Stimulated activated CD4-positive, alpha-beta T cell treated with anti-CD3 and anti-CD28 coated beads, TNF-alpha, amount 100 ng/mL, for 4 hours (primary cell): ENCODE measurements at regions not wholly inside any gene's neighbourhood (a gene's known extent, or its start where the extent isn't known, plus 50 kb on each side); places are given as distances from the start of the nearest gene placed in this dataset.

Experiments
- DNase-seq, 3 experiments: peaks; one replicate each; pipeline ENCODE4 v3.0.0-alpha.2; 2020; ENCODE audit warnings: low read depth in 3 of 3

DNA sequence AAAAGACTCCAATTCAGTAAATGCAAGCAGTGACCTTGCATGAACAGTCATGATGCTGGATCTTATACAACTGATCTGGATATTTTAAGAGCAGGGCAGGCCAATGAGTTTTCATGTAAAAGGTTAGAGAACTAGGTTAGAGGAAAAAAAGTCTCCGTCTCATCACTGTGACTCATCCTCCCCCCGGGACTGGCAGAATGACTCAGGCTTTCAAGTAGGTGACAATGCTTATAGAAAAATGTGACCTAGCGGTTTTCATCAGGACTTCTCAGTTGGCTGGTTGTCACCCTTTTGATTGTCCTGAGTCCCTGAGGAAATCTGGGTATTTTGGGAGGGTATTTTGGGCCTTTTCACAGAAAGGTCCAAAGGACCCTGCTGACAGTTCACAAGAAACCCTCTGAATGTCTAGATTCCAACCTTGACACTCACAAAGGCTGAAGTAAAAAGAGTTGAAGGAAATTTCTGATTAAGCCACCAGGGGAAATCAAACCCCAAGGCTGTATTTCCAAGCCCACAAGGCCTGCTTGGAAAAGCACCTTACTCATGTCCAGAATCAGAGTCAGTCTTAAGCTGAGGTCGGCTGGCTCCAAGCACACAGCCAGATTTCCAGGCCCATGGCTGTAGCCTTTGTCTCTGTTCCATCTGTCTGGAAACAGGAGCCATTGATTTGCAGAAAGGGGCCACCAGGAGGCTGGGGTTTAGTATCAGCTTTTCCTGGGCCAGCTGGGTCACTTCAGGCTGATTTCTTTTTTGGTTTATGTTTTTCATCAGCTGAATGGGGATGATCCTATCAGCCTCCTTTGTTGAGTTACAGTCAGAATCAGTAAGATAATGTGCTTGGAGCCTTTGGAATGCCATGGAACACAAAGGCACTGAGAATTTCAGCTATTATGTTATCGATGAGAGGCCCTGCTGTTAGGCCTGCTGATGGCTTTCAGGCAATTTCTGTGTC is 226.4 kb upstream of the HABP2 start:
- no peak for DNase-seq

DNA sequence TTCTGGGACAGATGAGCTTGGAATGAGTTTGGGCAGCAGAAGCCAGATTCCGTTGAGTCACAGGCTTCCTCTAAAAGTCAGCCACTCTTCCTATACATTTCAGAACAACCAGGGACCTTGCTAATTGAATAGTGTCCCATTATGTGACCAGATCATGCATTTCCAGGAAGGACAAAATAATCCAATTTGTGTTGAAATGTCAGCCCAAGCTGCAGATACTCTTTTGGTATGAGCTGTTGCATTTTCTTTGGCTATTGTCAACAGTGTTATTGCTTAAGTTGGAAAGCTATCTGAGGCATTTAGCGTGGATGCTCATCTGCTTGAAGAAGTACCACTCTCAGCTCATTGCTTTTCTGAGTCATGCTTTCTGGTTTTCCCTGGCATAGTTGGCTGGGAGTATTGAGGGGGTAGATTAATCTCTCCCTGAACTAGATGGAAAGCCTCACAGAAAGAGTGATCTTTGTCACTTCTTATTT is 223.7 kb upstream of the HABP2 start:
- no peak for DNase-seq

GRCh38 chr10:113331961-113332360 is 220.9 kb upstream of the HABP2 start:
- DNase-seq, result no peak

- no peak for DNase-seq
Measured at GRCh38 chr10:113333313-113333712, 219.5 kb upstream of the HABP2 start.

- DNase-seq, result no peak
Measured at GRCh38 chr10:113335592-113335991, 217.3 kb upstream of the HABP2 start.

GRCh38 chr10:113336549-113337130 is 216.2 kb upstream of the HABP2 start:
- DNase-seq, result no peak

- DNase-seq, result no peak
Measured at GRCh38 chr10:113337142-113337541, 215.7 kb upstream of the HABP2 start.

DNA sequence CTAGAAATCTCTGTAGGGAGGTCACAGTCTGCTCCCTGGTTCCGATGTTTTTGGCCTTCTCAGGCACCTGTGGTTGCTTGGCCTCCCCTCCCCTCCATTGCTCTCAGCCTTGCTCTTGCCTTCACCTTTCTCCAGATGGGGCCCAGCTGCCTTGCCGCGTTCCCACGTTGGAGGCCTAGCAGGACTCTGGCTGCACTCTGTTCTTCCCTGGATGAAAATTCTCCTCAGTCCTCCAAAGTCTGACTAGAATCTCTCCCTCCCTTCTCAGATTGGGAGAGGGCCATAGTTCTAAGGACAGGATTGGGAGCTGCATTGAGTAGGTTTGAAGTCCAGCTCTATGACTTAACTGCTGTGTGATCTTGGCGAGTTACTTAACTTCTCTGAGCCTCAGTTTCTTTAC is 213.7 kb upstream of the HABP2 start:
- DNase-seq, result no peak

DNA sequence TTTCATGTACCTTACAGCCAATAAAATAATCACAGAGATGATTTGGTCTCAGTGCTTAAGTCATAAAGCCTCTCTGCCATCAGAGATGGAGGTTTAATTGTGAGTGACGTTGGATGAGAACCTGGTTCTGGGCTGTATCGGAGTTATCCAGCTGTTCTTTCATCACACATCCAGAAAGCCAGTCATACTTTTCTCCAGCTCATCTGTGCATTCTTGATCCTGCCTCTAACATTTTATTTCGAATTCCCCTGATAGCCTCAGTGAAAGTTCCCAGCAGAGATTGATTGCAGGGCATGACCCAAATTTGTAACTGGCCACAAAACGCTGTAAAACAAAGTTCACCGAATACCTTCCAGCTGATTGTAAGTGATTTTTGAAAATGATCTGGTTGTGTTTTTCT is 212.6 kb upstream of the HABP2 start:
- DNase-seq, result no peak

GRCh38 chr10:113341138-113341537 is 211.7 kb upstream of the HABP2 start:
- no peak for DNase-seq

DNA sequence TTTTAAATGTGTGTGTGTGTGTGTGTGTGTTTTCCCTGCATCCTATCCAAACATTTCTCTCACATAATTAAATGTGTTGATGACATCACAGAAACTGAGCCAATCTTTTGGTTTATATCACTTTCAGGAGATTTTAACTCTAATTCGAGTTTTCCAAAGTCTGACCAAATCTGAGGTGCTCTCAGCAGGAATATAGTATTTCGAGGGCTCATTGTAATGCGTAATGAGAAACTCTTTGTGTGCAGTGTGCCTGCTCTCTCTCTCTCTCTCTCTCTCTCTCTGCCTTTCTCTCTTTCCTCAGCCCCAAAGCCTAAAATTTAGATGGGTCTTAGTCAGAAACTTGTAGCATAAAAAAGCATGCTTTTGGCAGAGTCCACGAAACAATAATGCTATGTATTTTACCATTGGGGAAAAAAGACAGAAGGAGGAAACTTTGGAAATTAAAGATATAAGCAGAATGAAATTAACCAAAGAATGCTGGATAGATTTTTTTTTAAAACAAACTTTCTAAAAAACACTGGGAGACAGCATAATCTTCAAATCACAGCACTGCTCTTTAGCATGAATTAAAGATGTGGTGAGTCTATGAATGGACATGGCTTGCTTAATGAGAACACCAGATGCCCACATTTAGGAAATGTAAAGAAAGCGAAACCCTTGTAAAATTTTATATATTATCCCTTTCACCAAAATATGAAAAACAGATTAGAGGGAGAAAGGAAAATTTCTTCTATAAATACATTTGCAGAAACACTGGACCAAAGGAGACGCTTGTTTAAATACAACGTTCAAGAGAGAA is 206.8 kb upstream of the HABP2 start:
- no peak for DNase-seq

DNA sequence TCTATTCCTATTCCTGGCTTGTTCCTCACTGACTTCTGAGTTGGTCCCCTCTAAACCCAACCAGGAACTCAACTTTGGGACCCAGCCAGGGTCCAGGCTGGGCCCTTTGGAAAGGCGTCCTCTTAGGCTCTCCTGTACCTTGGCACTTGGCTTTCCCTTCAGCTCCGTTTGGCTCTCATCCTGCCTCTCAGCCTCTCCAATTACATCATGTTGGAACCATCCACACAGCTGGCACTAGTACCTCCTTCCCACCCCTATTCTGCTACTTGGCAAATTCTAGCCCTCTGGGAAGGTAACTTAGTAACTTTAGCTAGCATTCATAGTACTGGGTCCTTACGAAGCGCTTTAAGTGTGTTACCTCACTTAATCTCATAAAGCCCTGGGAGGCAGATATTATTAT is 205.3 kb upstream of the HABP2 start:
- DNase-seq, result no peak

DNA sequence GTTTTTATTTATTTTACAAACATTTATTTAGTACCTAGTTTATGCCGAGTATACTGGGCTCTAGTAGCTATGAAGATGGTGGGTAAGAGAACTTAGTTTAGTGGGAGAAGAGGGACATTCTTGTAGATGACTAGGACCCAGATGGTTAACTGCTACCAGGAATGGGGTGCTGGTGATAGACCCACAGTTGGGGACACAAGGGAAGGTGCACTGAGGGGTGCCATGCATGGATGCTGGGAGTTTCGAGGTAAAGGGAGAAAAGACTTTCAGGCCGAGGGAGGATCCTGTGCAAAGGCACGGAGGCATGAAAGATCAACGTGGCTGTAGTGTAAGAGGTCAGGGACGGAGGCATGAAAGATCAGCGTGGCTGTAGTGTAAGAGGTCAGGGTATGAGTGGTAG is 204.2 kb upstream of the HABP2 start:
- DNase-seq, result no peak

DNA sequence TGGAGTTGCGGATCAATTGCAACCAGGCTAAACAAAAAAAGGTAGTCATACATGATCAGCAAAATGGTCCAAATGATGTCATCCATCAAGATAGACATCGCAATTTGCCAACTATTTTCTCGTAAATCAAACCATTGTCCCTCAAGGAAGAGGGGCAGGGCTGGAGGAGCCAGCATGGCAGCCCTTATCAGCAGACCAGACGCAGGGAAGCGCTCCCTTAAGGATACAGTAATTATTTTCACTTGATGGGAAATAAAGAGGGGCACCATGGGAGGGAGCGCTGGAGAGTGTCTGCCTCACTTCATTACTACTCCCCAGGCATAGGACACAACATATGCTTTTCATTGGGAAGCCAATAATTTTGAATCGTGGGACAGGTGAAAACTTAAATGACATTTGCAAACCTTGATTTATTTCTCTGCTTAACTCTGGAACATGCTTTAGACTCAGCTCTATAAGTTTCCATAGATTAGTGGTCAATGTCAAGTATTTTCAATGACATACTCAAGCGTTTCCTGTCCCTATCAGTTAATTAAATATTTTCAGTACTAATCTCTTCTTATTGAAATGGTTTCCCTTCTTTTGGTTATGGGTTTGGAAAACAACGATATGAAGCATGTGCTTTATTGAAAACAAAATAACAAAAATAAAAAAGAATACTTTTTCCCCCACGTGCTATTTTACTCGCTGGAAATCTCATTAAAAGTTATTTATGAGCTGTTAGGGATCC is 202.4 kb upstream of the HABP2 start:
- DNase-seq, result no peak

GRCh38 chr10:113354711-113355110 is 198.1 kb upstream of the HABP2 start:
- no peak for DNase-seq

- DNase-seq, result no peak
Measured at GRCh38 chr10:113356794-113357680, 195.8 kb upstream of the HABP2 start.

GRCh38 chr10:113357681-113358300 is 195.1 kb upstream of the HABP2 start:
- no peak for DNase-seq

GRCh38 chr10:113359655-113360054 is 193.2 kb upstream of the HABP2 start:
- no peak for DNase-seq

GRCh38 chr10:113360870-113361269 is 192.0 kb upstream of the HABP2 start:
- DNase-seq, result no peak

- DNase-seq, result no peak
Measured at GRCh38 chr10:113362645-113363091, 190.2 kb upstream of the HABP2 start.
